K562 (cell line): ENCODE measurements at regions not wholly inside any gene's neighbourhood (a gene's known extent, or its start where the extent isn't known, plus 50 kb on each side); places are given as distances from the start of the nearest gene placed in this dataset.

Source experiments
- ATAC-seq: fragments of 200-7000 bp; cut with Tn5 transposase; 3 replicates; pipeline ENCODE4 v1.9.1; 2020; ENCODE audit warnings: moderate library complexity
- BruUV-seq: library from RNA; stranded (reverse); fragments of 400-500 nt; replicated peaks from 2 replicates; lab custom pipeline; 2021; lab: Mats Ljungman, UMichigan
- CTCF ChIA-PET: fragments of 300-600 bp; formaldehyde crosslinking; extraction: SDS; loops from one replicate; lab custom pipeline; 2021; ENCODE audit warnings: low intra/inter-chr PET ratio; lab: Yijun Ruan, JAX
- POLR2A ChIA-PET: fragments of 300-600, 350-650 bp; sonication (Branson Sonifier 250); formaldehyde crosslinking; extraction: SDS; loops from one replicate; lab custom pipeline; 2021; ENCODE audit warnings: antibody characterized with exemption, inconsistent platforms; lab: Yijun Ruan, JAX
- DNase-seq, 4 experiments: peaks; one replicate each; pipeline versions ENCODE4 v3.0.0 to v3.0.0-alpha.2; 2011 to 2018; ENCODE audit warnings: low spot score in 3 of 4, mixed read lengths in 3 of 4; ENCODE audit errors: extremely low read depth in 1 of 4
- FAIRE-seq: peaks from 2 replicates; lab custom pipeline; 2011; peaks lifted over from hg19 to GRCh38; lab: Jason Lieb, UNC
- H2AFZ ChIP-seq: 2 replicates; pipeline ENCODE4 v1.6.0; 2011; ENCODE audit warnings: low read depth, low read length, control low read depth, inconsistent platforms
- H3K27ac ChIP-seq: fragments of 200-600 bp; 3 replicates; pipeline ENCODE4 v1.8.0; 2011; ENCODE audit warnings: low read depth, mild to moderate bottlenecking, control low read depth, inconsistent platforms, low read length, moderate library complexity, mixed read lengths; ENCODE audit errors: extremely low read depth
- H3K27me3 ChIP-seq, 2 experiments: fragments of 300-600 bp in 1 of 2; 2 replicates in 1 of 2; 3 replicates in 1 of 2; pipeline versions ENCODE4 v1.6.0 to v1.8.0; 2011; ENCODE audit warnings: inconsistent platforms in 2 of 2, low read length in 2 of 2, mild to moderate bottlenecking in 1 of 2, mixed read lengths in 1 of 2, moderate library complexity in 1 of 2; ENCODE audit not compliant: control insufficient read depth in 2 of 2, insufficient read depth in 2 of 2
- H3K36me3 ChIP-seq: fragments of 300-600 bp; 3 replicates; pipeline ENCODE4 v1.8.0; 2011; ENCODE audit warnings: mild to moderate bottlenecking, low read length, inconsistent platforms; ENCODE audit not compliant: control insufficient read depth, insufficient read depth
- H3K4me1 ChIP-seq, 2 experiments: fragments of 200-600 bp in 1 of 2; replicated peaks in 1 of 2; 2 replicates in 1 of 2; 3 replicates in 1 of 2; pipeline versions ENCODE4 v1.5.1 to v1.8.0; 2011; ENCODE audit warnings: inconsistent platforms in 2 of 2, low read length in 2 of 2, mild to moderate bottlenecking in 1 of 2, mixed read lengths in 1 of 2, moderate library complexity in 1 of 2; ENCODE audit not compliant: control insufficient read depth in 2 of 2, insufficient read depth in 2 of 2
- H3K4me2 ChIP-seq: 2 replicates; pipeline ENCODE4 v1.6.1; 2011; ENCODE audit warnings: low read length, control low read depth, inconsistent platforms, mixed read lengths; ENCODE audit not compliant: insufficient read depth
- H3K4me3 ChIP-seq: fragments of 200-600 bp; sonication (generic), shearing (Covaris generic); 2 replicates; pipeline ENCODE4 v1.5.1; 2016; ENCODE audit warnings: control low read depth, inconsistent platforms
- H3K79me2 ChIP-seq: fragments of 200-600 bp; 3 replicates; pipeline ENCODE4 v1.8.0; 2011; ENCODE audit warnings: low read length, inconsistent platforms; ENCODE audit not compliant: control insufficient read depth, insufficient read depth
- H3K9ac ChIP-seq, 2 experiments: 2 replicates each; pipeline versions ENCODE4 v1.6.0 to v1.6.1; 2011; ENCODE audit warnings: low read depth in 2 of 2, low read length in 2 of 2, control low read depth in 1 of 2, inconsistent platforms in 1 of 2, mild to moderate bottlenecking in 1 of 2, mixed read lengths in 1 of 2; ENCODE audit not compliant: insufficient read depth in 1 of 2
- H3K9me1 ChIP-seq: one replicate; pipeline ENCODE4 v1.6.0; 2011; ENCODE audit warnings: inconsistent platforms, mild to moderate bottlenecking, low read length, moderate library complexity; ENCODE audit not compliant: control insufficient read depth, insufficient read depth
- H3K9me3 ChIP-seq: replicated peaks from 2 replicates; pipeline ENCODE4 v1.5.1; 2011; ENCODE audit warnings: low read depth, low read length, inconsistent platforms; ENCODE audit not compliant: control insufficient read depth, insufficient read depth
- H4K20me1 ChIP-seq: replicated peaks from 2 replicates; pipeline ENCODE4 v1.6.1; 2011; ENCODE audit warnings: low read length, inconsistent platforms, mixed read lengths; ENCODE audit not compliant: control insufficient read depth, insufficient read depth
- BCOR ChIP-seq: fragments of 450-650 bp; IDR thresholded peaks from 2 replicates; pipeline ENCODE4 v1.6.1; 2016
- BDP1 ChIP-seq: IDR thresholded peaks from 3 replicates; pipeline ENCODE4 v1.6.1; 2011; ENCODE audit not compliant: insufficient read length, insufficient read depth
- DEAF1 ChIP-seq: fragments of 450-650 bp; formaldehyde crosslinking; IDR thresholded peaks from 2 replicates; pipeline ENCODE4 v1.4.0; 2020; ENCODE audit warnings: mild to moderate bottlenecking, moderate library complexity
- HDAC2 ChIP-seq: fragments of 450-650 bp; IDR thresholded peaks from 2 replicates; pipeline ENCODE4 v1.6.1; 2016; ENCODE audit warnings: mild to moderate bottlenecking
- ILK ChIP-seq: fragments of 450-650 bp; IDR thresholded peaks from 2 replicates; pipeline ENCODE4 v1.6.1; 2016; ENCODE audit warnings: missing genetic modification characterization, low read depth, mild to moderate bottlenecking, missing compliant biosample characterization, moderate library complexity, borderline replicate concordance
- NCOA2 ChIP-seq, 2 experiments: fragments of 450-650 bp; IDR thresholded peaks; 2 replicates each; pipeline ENCODE4 v1.6.1; 2018; ENCODE audit warnings: mild to moderate bottlenecking in 2 of 2, moderate library complexity in 1 of 2; ENCODE audit not compliant: partially characterized antibody in 2 of 2
- NELFE ChIP-seq: IDR thresholded peaks from 2 replicates; pipeline ENCODE4 v1.6.1; 2011; ENCODE audit warnings: mild to moderate bottlenecking; ENCODE audit not compliant: insufficient read depth, insufficient read length
- NR1H2 ChIP-seq: sonication (generic); formaldehyde crosslinking; IDR thresholded peaks from 2 replicates; pipeline ENCODE4 v1.4.0; 2020; ENCODE audit warnings: mild to moderate bottlenecking, missing genetic modification reagents
- PHTF2 ChIP-seq: fragments of 250-450 bp; sonication (Bioruptor Pico); IDR thresholded peaks from 2 replicates; pipeline ENCODE4 v1.5.0; 2021; ENCODE audit warnings: mild to moderate bottlenecking
- POLR2B ChIP-seq: fragments of 450-650 bp; IDR thresholded peaks from 2 replicates; pipeline ENCODE4 v1.6.1; 2018; ENCODE audit warnings: low read depth; ENCODE audit not compliant: partially characterized antibody
- PRPF4 ChIP-seq: fragments of 200-400 bp; formaldehyde crosslinking; IDR thresholded peaks from one replicate; pipeline ENCODE4 v1.6.1; 2017; ENCODE audit warnings: low read length, low read depth, mild to moderate bottlenecking; ENCODE audit not compliant: insufficient read depth, poor library complexity, severe bottlenecking
- SIX5 ChIP-seq, 2 experiments: IDR thresholded peaks; 2 replicates each; pipeline ENCODE4 v1.6.1; 2011; ENCODE audit warnings: low read length in 2 of 2, borderline replicate concordance in 1 of 2, low read depth in 1 of 2, mild to moderate bottlenecking in 1 of 2, moderate library complexity in 1 of 2; ENCODE audit not compliant: insufficient read depth in 1 of 2
- THRAP3 ChIP-seq: fragments of 450-650 bp; IDR thresholded peaks from 2 replicates; pipeline ENCODE4 v1.6.1; 2016; ENCODE audit warnings: mild to moderate bottlenecking, inconsistent platforms, borderline replicate concordance
- ZFX ChIP-seq: sonication (generic); formaldehyde crosslinking; IDR thresholded peaks from 2 replicates; pipeline ENCODE4 v1.8.0; 2022; ENCODE audit warnings: mild to moderate bottlenecking, missing genetic modification reagents, moderate library complexity
- ZKSCAN8 ChIP-seq: fragments of 200-800 bp; sonication (Bioruptor generic); IDR thresholded peaks from 2 replicates; pipeline ENCODE4 v1.6.1; 2016; ENCODE audit warnings: missing genetic modification characterization, missing compliant biosample characterization
- ZNF324 ChIP-seq: fragments of 250-450 bp; sonication (Bioruptor Pico); IDR thresholded peaks from 2 replicates; pipeline ENCODE4 v1.4.0; 2020; ENCODE audit warnings: mild to moderate bottlenecking
- WGBS: fragments of 100-300 bp; shearing (Covaris generic); methylation state at CpG from one replicate; pipeline ENCODE4 v1.1.6; 2016; ENCODE audit warnings: low coverage, mixed read lengths; ENCODE audit not compliant: insufficient coverage; ENCODE audit errors: missing lambda C conversion rate; 5-methylcytosine and 5-hydroxymethylcytosine counted together
- in situ Hi-C: fragments of 300-500 bp; cut with MboI; formaldehyde crosslinking; loops from 4 replicates; pipeline ENCODE4 v1.15.0; 2018; ENCODE audit warnings: inconsistent platforms, mixed read lengths
- intact Hi-C: fragments of 100-400 bp; cut with micrococcal nuclease; formaldehyde crosslinking; loops from 2 replicates; pipeline ENCODE4 v1.14.2; 2022
- TF ChIP-seq, protein P1 (sequence below): fragments of 450-650 bp; IDR thresholded peaks from 2 replicates; pipeline ENCODE4 v1.6.1; 2016

- DNase-seq: no peak
Observed at GRCh38 chr7:55308186-55308929, 56.8 kb upstream of the LANCL2 start.

More at GRCh38 chr7:55308186-55308929, 56.8 kb upstream of the LANCL2 start:
- Histone ChIP-seq H3K36me3 (no peaks in the 10 kb centered on the region), H4K20me1 (no peaks in the 10 kb centered on the region), H3K9me1 (no peaks in the 10 kb centered on the region), H3K4me1 (no peaks in the 10 kb centered on the region), H3K27ac (no peak overlapping the region), H3K9me3 (no peaks in the 10 kb centered on the region), H3K4me3 (no peak overlapping the region), H2AFZ (no peak overlapping the region), H3K9ac (no peak overlapping the region), H3K4me2 (no peak overlapping the region), H3K27me3 (peaks cover 9 to 34% of the 10 kb centered on the region in 2 experiments; a peak in 4 of 5 replicates), H3K79me2 (no peaks in the 10 kb centered on the region)
- ChIA-PET POLR2A (no interaction called here), CTCF (no interaction called here)
- intact Hi-C loops (no loop called here), in situ Hi-C loops (no loop called here)
- TF ChIP-seq NCOA2 (IDR thresholded peaks at IDR 0.05; ENCODE audit: partially characterized antibody in 2 of 2) (no peak), BCOR (no peak), THRAP3 (no peak), NR1H2 (CRISPR knock-in tag) (no peak), DEAF1 (no peak), PRPF4 (no peak), BDP1 (no peak), ZNF324 (CRISPR knock-in tag) (no peak), HDAC2 (no peak), POLR2B (no peak), ZKSCAN8 (no peak), SIX5 (IDR thresholded peaks at IDR 0.05; ENCODE audit: borderline replicate concordance in 1 of 2, insufficient read depth in 1 of 2, low read depth in 1 of 2, low read length in 2 of 2) (no peak), PHTF2 (no peak), NELFE (no peak), ZFX (CRISPR knock-in tag) (no peak), ILK (tag) (no peak)
- TF ChIP-seq, protein P1, sequence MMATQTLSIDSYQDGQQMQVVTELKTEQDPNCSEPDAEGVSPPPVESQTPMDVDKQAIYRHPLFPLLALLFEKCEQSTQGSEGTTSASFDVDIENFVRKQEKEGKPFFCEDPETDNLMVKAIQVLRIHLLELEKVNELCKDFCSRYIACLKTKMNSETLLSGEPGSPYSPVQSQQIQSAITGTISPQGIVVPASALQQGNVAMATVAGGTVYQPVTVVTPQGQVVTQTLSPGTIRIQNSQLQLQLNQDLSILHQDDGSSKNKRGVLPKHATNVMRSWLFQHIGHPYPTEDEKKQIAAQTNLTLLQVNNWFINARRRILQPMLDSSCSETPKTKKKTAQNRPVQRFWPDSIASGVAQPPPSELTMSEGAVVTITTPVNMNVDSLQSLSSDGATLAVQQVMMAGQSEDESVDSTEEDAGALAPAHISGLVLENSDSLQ: no peak
- BruUV-seq: no TSS peak
- WGBS: 12% methylated on average over 3 of the region's 3 CpGs
- ATAC-seq: peak; percentile 27; the same call in 1 of the 3 replicates
- no peak for FAIRE-seq
